ENCODE measurements at regions not wholly inside any gene's neighbourhood (a gene's known extent, or its start where the extent isn't known, plus 50 kb on each side); places are given as distances from the start of the nearest gene placed in this dataset.

DNA sequence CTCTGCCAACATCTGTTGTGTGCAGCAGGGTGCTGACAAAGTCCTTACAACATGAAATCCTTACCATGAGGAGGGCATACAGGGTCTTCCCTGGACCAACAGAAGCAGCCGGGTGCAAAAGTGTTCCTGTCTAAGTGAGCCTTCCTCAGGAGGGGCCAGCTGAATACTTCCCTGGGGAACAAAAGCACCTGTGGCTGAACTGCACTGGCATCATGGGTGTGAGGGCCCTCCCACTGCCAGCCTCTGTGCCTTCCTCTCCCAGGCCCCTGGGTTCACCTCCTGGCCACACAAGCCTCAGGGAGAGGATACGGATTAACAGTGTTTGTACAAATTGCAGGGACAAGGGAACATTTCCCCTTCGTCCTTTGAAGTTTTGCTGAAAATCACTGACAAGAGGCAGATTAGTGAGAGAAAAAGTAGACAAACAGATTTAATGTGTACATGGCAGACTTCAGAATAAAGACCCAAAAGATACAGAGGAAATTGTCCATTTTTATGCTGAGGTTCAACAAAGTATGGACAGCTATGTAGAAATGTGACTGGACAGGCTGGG, 91.0 kb upstream of the PPM1J start:
- Mint-ChIP-seq H3K9me3 (no peaks in the 10 kb centered on the region), H3K36me3 (no peaks in the 10 kb centered on the region), H3K4me3 (no peak overlapping the region), H3K27me3 (peaks cover 0 to 3% of the 10 kb centered on the region in 2 donors), H3K27ac (no peak overlapping the region), H3K4me1 (peaks cover 0 to under 1% (median 0%) of the 10 kb centered on the region in 4 donors)
- CTCF ChIA-PET (ENCODE audit: partially characterized antibody): interaction anchor here (0.7 to 5.0 kb wide), 4 partner anchors 7 to 89 kb away, joined by 3 to 47 read pairs (median 12); partner anchors contain the start of gene PPM1J
- POLR2A ChIA-PET (ENCODE audit: partially characterized antibody): no interaction called here
- Histone ChIP-seq H3K9me3 (ENCODE audit: control insufficient read depth in 1 of 2, low read length in 2 of 2) (no peaks in the 10 kb centered on the region), H3K27ac (ENCODE audit: low read depth, low read length) (no peak overlapping the region), H3K27me3 (ENCODE audit: insufficient read depth, low read length) (no peaks in the 10 kb centered on the region), H3K36me3 (ENCODE audit: insufficient read depth, low read length) (no peaks in the 10 kb centered on the region), H3K4me3 (ENCODE audit: low read length in 2 of 2) (no peak overlapping the region), H3K4me1 (ENCODE audit: insufficient read depth, low read length) (no peaks in the 10 kb centered on the region)
- DNase-seq: no peak
- intact Hi-C loops (cut with micrococcal nuclease): loop anchor here (10.0 kb wide), 1 partner anchor 239 kb away; no protein-coding TSS in a partner anchor

DNA sequence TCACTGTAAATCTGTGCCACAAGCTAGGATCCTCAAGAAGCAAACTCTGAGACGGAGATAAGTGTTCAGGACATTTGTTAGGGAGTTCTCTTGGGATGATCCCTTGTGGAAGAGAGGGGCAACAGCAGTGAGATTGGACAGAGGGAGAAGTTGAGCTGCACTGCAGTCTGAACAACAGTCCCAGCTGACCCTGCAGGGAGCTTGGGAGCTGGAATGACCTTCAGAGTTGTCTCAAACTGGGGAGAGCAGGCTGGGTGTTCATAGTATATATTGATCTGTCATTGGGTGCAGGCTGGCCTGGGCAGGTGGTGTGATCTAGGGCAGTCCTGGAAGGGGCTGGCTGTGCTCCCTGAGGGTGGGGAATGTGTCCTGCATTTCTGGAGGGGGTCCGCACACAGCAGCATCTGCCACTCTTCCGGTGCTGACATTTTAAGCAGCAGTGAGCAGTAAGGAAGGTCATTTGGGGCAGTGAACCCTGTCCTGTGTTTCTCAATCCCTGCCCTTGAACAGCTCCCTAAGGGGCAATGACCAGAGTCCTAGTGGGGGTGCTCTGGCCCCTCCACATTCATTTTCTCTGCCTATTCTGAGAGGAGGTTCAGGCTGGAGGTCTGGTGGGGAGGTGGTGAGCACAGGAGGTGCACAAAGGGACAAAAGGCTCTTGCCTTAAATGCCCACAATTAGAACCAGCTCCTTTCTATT, 90.2 kb upstream of the PPM1J start:
- DNase-seq: no peak
- Mint-ChIP-seq H3K36me3 (no peaks in the 10 kb centered on the region), H3K4me1 (no peaks in the 10 kb centered on the region), H3K27ac (no peak overlapping the region), H3K4me3 (no peak overlapping the region), H3K27me3 (peaks cover 0 to 3% of the 10 kb centered on the region in 2 donors), H3K9me3 (no peaks in the 10 kb centered on the region)
- Histone ChIP-seq H3K27ac (ENCODE audit: low read depth, low read length) (no peak overlapping the region), H3K4me3 (ENCODE audit: low read length in 2 of 2) (no peak overlapping the region), H3K9me3 (ENCODE audit: control insufficient read depth in 1 of 2, low read length in 2 of 2) (no peaks in the 10 kb centered on the region), H3K4me1 (ENCODE audit: insufficient read depth, low read length) (no peaks in the 10 kb centered on the region), H3K36me3 (ENCODE audit: insufficient read depth, low read length) (no peaks in the 10 kb centered on the region), H3K27me3 (ENCODE audit: insufficient read depth, low read length) (no peaks in the 10 kb centered on the region)
- ChIA-PET CTCF (ENCODE audit: partially characterized antibody) (interaction anchor here (0.7 to 5.0 kb wide), 3 partner anchors 8 to 97 kb away, joined by 3 to 47 read pairs (median 3); partner anchors contain the start of gene PPM1J), POLR2A (ENCODE audit: partially characterized antibody) (no interaction called here)
- intact Hi-C loops (cut with micrococcal nuclease): loop anchor here (10.0 kb wide), 1 partner anchor 239 kb away; no protein-coding TSS in a partner anchor

DNA sequence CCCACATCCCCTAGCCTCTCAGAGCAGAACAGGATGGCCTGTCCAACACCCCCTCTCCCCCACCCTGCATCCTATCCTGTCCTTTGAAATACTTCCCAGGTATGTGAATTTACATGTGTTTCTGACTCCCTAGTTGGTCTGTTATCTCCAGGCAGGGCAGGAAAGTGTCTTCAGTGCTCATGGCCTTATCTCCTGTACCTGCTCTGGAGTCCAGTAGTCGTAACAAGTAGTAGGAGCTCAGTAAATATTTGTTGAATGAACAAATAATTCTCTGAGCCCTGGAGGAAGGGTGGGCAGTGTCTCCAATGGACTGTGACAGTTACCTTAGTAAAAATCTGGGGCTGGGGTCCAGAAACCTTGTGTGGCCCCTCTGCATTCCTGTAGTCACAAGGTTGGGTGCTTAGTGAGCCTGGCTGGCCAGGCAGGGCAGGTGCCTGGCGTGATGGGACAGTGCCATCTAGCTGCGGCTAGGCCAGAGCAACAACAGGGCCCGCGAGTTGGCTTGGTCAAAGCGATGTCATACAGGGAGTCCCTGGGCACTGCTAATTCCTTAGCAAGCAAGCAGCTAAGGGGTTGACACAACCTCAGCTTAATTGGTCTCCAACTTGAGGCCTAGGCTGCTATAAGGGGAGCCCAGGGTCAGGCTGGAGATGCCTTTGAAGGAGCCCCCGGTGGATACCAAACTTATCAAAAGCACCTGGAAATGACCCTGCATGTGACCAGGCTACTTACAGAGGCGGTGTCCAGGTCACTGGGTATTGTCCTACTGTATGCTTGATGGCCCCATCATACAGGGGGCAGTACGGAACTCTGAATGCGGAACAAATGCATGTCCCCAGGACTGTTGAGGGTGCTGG, 89.0 kb upstream of the PPM1J start:
- H3K9me3 Mint-ChIP-seq: no peaks in the 10 kb centered on the region
- CTCF ChIA-PET (ENCODE audit: partially characterized antibody): interaction anchor here (0.6 to 5.0 kb wide), 5 partner anchors 10 to 86 kb away, joined by 3 to 47 read pairs (median 4); partner anchors contain the start of gene PPM1J
- no peak overlapping the region for H3K4me3 Mint-ChIP-seq
- peaks cover 0 to 3% of the 10 kb centered on the region in 2 donors for H3K27me3 Mint-ChIP-seq
- no peaks in the 10 kb centered on the region for H3K9me3 ChIP-seq (ENCODE audit: control insufficient read depth in 1 of 2, low read length in 2 of 2)
- no peak overlapping the region for H3K27ac ChIP-seq (ENCODE audit: low read depth, low read length)
- no peaks in the 10 kb centered on the region for H3K36me3 Mint-ChIP-seq
- no peaks in the 10 kb centered on the region for H3K4me1 ChIP-seq (ENCODE audit: insufficient read depth, low read length)
- H3K4me1 Mint-ChIP-seq: no peaks in the 10 kb centered on the region
- H3K4me3 ChIP-seq (ENCODE audit: low read length in 2 of 2): no peak overlapping the region
- intact Hi-C loops (cut with micrococcal nuclease): loop anchor here (1.0 to 10.0 kb wide), 2 partner anchors 88 to 241 kb away; no protein-coding TSS in a partner anchor
- no peaks in the 10 kb centered on the region for H3K36me3 ChIP-seq (ENCODE audit: insufficient read depth, low read length)
- no peaks in the 10 kb centered on the region for H3K27me3 ChIP-seq (ENCODE audit: insufficient read depth, low read length)
- POLR2A ChIA-PET (ENCODE audit: partially characterized antibody): interaction anchor here (1.0 kb wide), 1 partner anchor 88 kb away, joined by 4 read pairs; no protein-coding TSS in a partner anchor
- DNase-seq: peak in 4 of 5 donors; percentile 15 to 25 (median 22)
- H3K27ac Mint-ChIP-seq: no peak overlapping the region

DNA sequence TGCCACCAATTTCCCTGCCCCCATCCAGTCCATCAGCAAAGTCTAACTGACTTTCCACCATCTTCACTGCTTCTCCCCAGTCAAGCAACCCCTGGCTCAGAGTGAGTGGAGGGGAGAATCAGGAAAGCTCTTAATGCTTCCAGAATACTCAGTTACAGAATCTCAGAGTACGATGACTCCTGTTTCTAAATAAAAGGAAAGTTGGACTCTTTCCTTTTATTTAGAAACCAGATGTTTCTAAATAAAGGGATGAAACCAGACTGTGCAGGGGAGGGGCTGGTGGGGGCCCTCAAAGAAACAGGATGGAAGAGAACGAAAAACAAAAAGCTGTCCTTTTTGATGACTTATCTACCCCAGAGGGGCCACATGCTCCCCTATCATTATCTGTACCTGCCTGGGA, 85.2 kb upstream of the PPM1J start:
- POLR2A ChIA-PET (ENCODE audit: partially characterized antibody): no interaction called here
- DNase-seq: no peak
- no peaks in the 10 kb centered on the region for H3K4me1 Mint-ChIP-seq
- peaks cover 0 to 1% of the 10 kb centered on the region in 2 donors for H3K27me3 Mint-ChIP-seq
- Histone ChIP-seq H3K9me3 (ENCODE audit: control insufficient read depth in 1 of 2, low read length in 2 of 2) (no peaks in the 10 kb centered on the region), H3K27me3 (ENCODE audit: insufficient read depth, low read length) (no peaks in the 10 kb centered on the region), H3K27ac (ENCODE audit: low read depth, low read length) (no peak overlapping the region), H3K4me1 (ENCODE audit: insufficient read depth, low read length) (no peaks in the 10 kb centered on the region), H3K4me3 (ENCODE audit: low read length in 2 of 2) (no peak overlapping the region), H3K36me3 (ENCODE audit: insufficient read depth, low read length) (no peaks in the 10 kb centered on the region)
- no peak overlapping the region for H3K4me3 Mint-ChIP-seq
- H3K36me3 Mint-ChIP-seq: no peaks in the 10 kb centered on the region
- peaks cover 0 to 1% (median 0%) of the 10 kb centered on the region in 8 donors for H3K9me3 Mint-ChIP-seq
- H3K27ac Mint-ChIP-seq: no peak overlapping the region
- CTCF ChIA-PET (ENCODE audit: partially characterized antibody): interaction anchor here (1.5 to 3.9 kb wide), 3 partner anchors 7 to 273 kb away, joined by 3 to 21 read pairs (median 6); partner anchors contain the start of gene LRIG2
- intact Hi-C loops (cut with micrococcal nuclease): loop anchor here (10.0 kb wide), 1 partner anchor 245 kb away; no protein-coding TSS in a partner anchor

DNA sequence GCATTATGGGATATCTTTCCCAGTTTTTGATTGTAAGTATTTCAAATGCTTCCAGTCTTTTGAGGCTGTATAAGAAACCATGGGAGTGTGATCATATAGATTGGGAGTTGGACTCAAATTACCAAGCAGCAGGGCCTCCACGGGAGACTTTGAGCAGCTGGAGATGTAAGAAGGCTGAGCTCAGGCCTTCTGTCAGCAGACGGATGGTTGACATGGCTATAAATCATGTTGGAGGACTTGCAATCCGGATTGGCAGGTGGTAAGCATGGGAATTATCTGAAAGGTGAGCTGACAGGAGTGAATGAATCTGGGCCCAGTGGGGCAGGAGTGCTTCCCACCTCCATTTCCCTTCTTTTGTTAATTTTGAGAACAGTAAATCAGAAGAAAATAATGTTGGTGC, 83.2 kb upstream of the PPM1J start:
- no peaks in the 10 kb centered on the region for H3K9me3 ChIP-seq (ENCODE audit: control insufficient read depth in 1 of 2, low read length in 2 of 2)
- Mint-ChIP-seq H3K4me3 (no peak overlapping the region), H3K9me3 (peaks cover 0 to 1% (median 0%) of the 10 kb centered on the region in 8 donors), H3K4me1 (no peaks in the 10 kb centered on the region), H3K36me3 (no peaks in the 10 kb centered on the region), H3K27me3 (peaks cover 0 to under 1% of the 10 kb centered on the region in 2 donors), H3K27ac (no peak overlapping the region)
- ChIA-PET POLR2A (ENCODE audit: partially characterized antibody) (no interaction called here), CTCF (ENCODE audit: partially characterized antibody) (interaction anchor here (0.6 to 3.9 kb wide), 3 partner anchors 10 to 82 kb away, joined by 3 to 21 read pairs (median 4); no protein-coding TSS in a partner anchor)
- no peaks in the 10 kb centered on the region for H3K4me1 ChIP-seq (ENCODE audit: insufficient read depth, low read length)
- H3K27ac ChIP-seq (ENCODE audit: low read depth, low read length): no peak overlapping the region
- no peaks in the 10 kb centered on the region for H3K27me3 ChIP-seq (ENCODE audit: insufficient read depth, low read length)
- no peak for DNase-seq
- H3K4me3 ChIP-seq (ENCODE audit: low read length in 2 of 2): no peak overlapping the region
- intact Hi-C loops (cut with micrococcal nuclease): no loop called here
- no peaks in the 10 kb centered on the region for H3K36me3 ChIP-seq (ENCODE audit: insufficient read depth, low read length)

DNA sequence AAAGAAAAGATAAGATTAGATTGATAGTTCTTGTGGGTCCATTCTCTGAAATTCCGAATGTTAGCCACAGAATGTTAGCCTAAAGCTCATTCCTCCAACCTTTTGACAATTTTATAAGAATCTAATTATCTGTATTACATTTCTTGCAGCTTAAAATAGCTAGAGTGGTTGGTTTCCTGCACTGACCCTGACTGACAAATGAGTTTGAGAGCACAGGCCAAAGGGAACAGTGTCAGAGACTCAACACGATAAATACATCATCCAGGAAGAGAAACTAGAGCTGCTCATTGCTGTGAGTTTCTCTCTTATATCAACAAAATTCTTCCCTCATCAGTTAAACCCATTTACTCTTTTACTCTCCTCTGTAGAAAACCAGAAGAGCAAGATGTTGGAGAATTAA, 82.1 kb upstream of the PPM1J start:
- ChIA-PET CTCF (ENCODE audit: partially characterized antibody) (interaction anchor here (3.9 kb wide), 1 partner anchor 11 kb away, joined by 21 read pairs; no protein-coding TSS in a partner anchor), POLR2A (ENCODE audit: partially characterized antibody) (no interaction called here)
- no peak overlapping the region for H3K4me3 Mint-ChIP-seq
- no peaks in the 10 kb centered on the region for H3K27me3 ChIP-seq (ENCODE audit: insufficient read depth, low read length)
- no peak overlapping the region for H3K27ac Mint-ChIP-seq
- no peaks in the 10 kb centered on the region for H3K9me3 ChIP-seq (ENCODE audit: control insufficient read depth in 1 of 2, low read length in 2 of 2)
- no peaks in the 10 kb centered on the region for H3K36me3 Mint-ChIP-seq
- peaks cover 0 to 1% (median 0%) of the 10 kb centered on the region in 8 donors for H3K9me3 Mint-ChIP-seq
- DNase-seq: no peak
- no peaks in the 10 kb centered on the region for H3K36me3 ChIP-seq (ENCODE audit: insufficient read depth, low read length)
- no peak overlapping the region for H3K4me3 ChIP-seq (ENCODE audit: low read length in 2 of 2)
- no peaks in the 10 kb centered on the region for H3K27me3 Mint-ChIP-seq
- H3K4me1 Mint-ChIP-seq: no peaks in the 10 kb centered on the region
- no peak overlapping the region for H3K27ac ChIP-seq (ENCODE audit: low read depth, low read length)
- no peaks in the 10 kb centered on the region for H3K4me1 ChIP-seq (ENCODE audit: insufficient read depth, low read length)
- intact Hi-C loops (cut with micrococcal nuclease): no loop called here
